ENCODE measurements at regions not wholly inside any gene's neighbourhood (a gene's known extent, or its start where the extent isn't known, plus 50 kb on each side); places are given as distances from the start of the nearest gene placed in this dataset.
"Not testable (repeated sequence)": the region's sequence is repeated elsewhere in the genome, so short reads cannot be mapped to it uniquely, and the experiment has no call there.

- TF ChIP-seq CTCF (IDR thresholded peaks at IDR 0.05; ENCODE audit: low read length); EZH2 (IDR thresholded peaks at IDR 0.05; ENCODE audit: borderline replicate concordance, low read length): not testable (repeated sequence)
Observed at GRCh38 chr2:95663471-95664441, 72.0 kb downstream of the TRIM43 start.
